Activated CD8-positive, alpha-beta T cell treated with anti-CD3 and anti-CD28 coated beads for 36 hours (primary cell): ENCODE measurements at regions not wholly inside any gene's neighbourhood (a gene's known extent, or its start where the extent isn't known, plus 50 kb on each side); places are given as distances from the start of the nearest gene placed in this dataset.
A peak's percentile ranks its signal among the peaks of the same experiment; 100 is the strongest.

Experiments
- ATAC-seq: fragments of 200-7000 bp; cut with Tn5 transposase; one replicate; pipeline ENCODE4 v1.10.0; 2021; ENCODE audit warnings: mild to moderate bottlenecking, moderate library complexity
- CTCF ChIA-PET: fragments of 350-600 bp; sonication (Branson Sonifier 250); formaldehyde crosslinking; loops from one replicate; lab custom pipeline; 2021; ENCODE audit warnings: antibody characterized with exemption; lab: Charles Lee
- POLR2A ChIA-PET: fragments of 350-600 bp; sonication (Branson Sonifier 250); formaldehyde crosslinking; loops from one replicate; lab custom pipeline; 2021; ENCODE audit warnings: antibody characterized with exemption; lab: Charles Lee
- DNase-seq: peaks from one replicate; pipeline ENCODE4 v3.0.0-alpha.2; 2020
- H3K27ac Mint-ChIP-seq: one replicate; pipeline ENCODE4 v1.8.0; 2021; ENCODE audit warnings: mild to moderate bottlenecking, mixed read lengths
- H3K27me3 Mint-ChIP-seq: one replicate; pipeline ENCODE4 v1.8.0; 2021; ENCODE audit warnings: mixed read lengths
- H3K36me3 Mint-ChIP-seq: one replicate; pipeline ENCODE4 v1.8.0; 2021; ENCODE audit warnings: low read depth, mixed read lengths
- H3K4me1 Mint-ChIP-seq: one replicate; pipeline ENCODE4 v1.8.0; 2021; ENCODE audit warnings: low read depth, mixed read lengths
- H3K4me3 Mint-ChIP-seq: one replicate; pipeline ENCODE4 v1.8.0; 2021; ENCODE audit warnings: mild to moderate bottlenecking, moderate library complexity, mixed read lengths
- H3K9me3 Mint-ChIP-seq: one replicate; pipeline ENCODE4 v1.8.0; 2021; ENCODE audit warnings: mixed read lengths
- CTCF ChIP-seq: fragments of 200-600 bp; IDR thresholded peaks from one replicate; pipeline ENCODE4 v1.8.0; 2022; ENCODE audit warnings: antibody characterized with exemption, mild to moderate bottlenecking
- intact Hi-C: fragments of 100-400 bp; cut with micrococcal nuclease; formaldehyde crosslinking; loops from one replicate; pipeline ENCODE4 v1.10.0; 2022

- ChIA-PET CTCF (interaction anchor here (1.6 kb wide), 1 partner anchor 8 kb away, joined by 3 read pairs; no protein-coding TSS in a partner anchor), POLR2A (interaction anchor here (0.6 to 1.0 kb wide), 4 partner anchors 29 to 330 kb away, joined by 3 read pairs; no protein-coding TSS in a partner anchor)
- Mint-ChIP-seq H3K36me3 (peaks cover 2% of the 10 kb centered on the region), H3K4me3 (peak overlapping the region; percentile 96), H3K9me3 (no peaks in the 10 kb centered on the region), H3K27ac (peak overlapping the region; percentile 93), H3K27me3 (no peaks in the 10 kb centered on the region), H3K4me1 (peaks cover 49% of the 10 kb centered on the region)
- intact Hi-C loops: loop anchor here (5.0 kb wide), 3 partner anchors 57 to 152 kb away; no protein-coding TSS in a partner anchor
- no peak for TF ChIP-seq CTCF
- no peak for ATAC-seq
- no peak for DNase-seq
Observed at GRCh38 chr12:25054076-25054782, 105.3 kb upstream of the BCAT1 start.

- no peak for ATAC-seq
- no peak for DNase-seq
- no peak for TF ChIP-seq CTCF
- H3K4me3 Mint-ChIP-seq: peak overlapping the region; percentile 96
- no peaks in the 10 kb centered on the region for H3K9me3 Mint-ChIP-seq
- H3K36me3 Mint-ChIP-seq: peaks cover 2% of the 10 kb centered on the region
- no peaks in the 10 kb centered on the region for H3K27me3 Mint-ChIP-seq
- peak overlapping the region; percentile 100 for H3K27ac Mint-ChIP-seq
- intact Hi-C loops: loop anchor here (5.0 kb wide), 3 partner anchors 56 to 151 kb away; no protein-coding TSS in a partner anchor
- ChIA-PET CTCF (interaction anchor here (0.8 to 2.9 kb wide), 11 partner anchors 9 to 334 kb away, joined by 3 to 15 read pairs (median 3); no protein-coding TSS in a partner anchor), POLR2A (interaction anchor here (0.6 to 2.4 kb wide), 8 partner anchors 10 to 325 kb away, joined by 3 to 9 read pairs (median 4); no protein-coding TSS in a partner anchor)
- peaks cover 36% of the 10 kb centered on the region for H3K4me1 Mint-ChIP-seq
Observed at GRCh38 chr12:25052914-25053211, 104.0 kb upstream of the BCAT1 start.

- ATAC-seq: peak; percentile 72
- peak; percentile 64 for DNase-seq
- H3K9me3 Mint-ChIP-seq: peaks cover 4% of the 10 kb centered on the region
- H3K36me3 Mint-ChIP-seq: peaks cover 2% of the 10 kb centered on the region
- TF ChIP-seq CTCF: no peak
- H3K4me1 Mint-ChIP-seq: peaks cover 32% of the 10 kb centered on the region
- peak overlapping the region; percentile 96 for H3K4me3 Mint-ChIP-seq
- CTCF ChIA-PET: interaction anchor here (0.8 to 2.9 kb wide), 11 partner anchors 10 to 335 kb away, joined by 3 to 15 read pairs (median 3); no protein-coding TSS in a partner anchor
- POLR2A ChIA-PET: interaction anchor here (0.8 to 2.4 kb wide), 13 partner anchors 8 to 325 kb away, joined by 3 to 9 read pairs (median 4); no protein-coding TSS in a partner anchor
- H3K27ac Mint-ChIP-seq: peak overlapping the region; percentile 100
- no peaks in the 10 kb centered on the region for H3K27me3 Mint-ChIP-seq
- intact Hi-C loops: loop anchor here (5.0 kb wide), 3 partner anchors 55 to 150 kb away; no protein-coding TSS in a partner anchor
Observed at GRCh38 chr12:25052196-25052913, 103.5 kb upstream of the BCAT1 start.

- Mint-ChIP-seq H3K27me3 (no peaks in the 10 kb centered on the region), H3K27ac (peak overlapping the region; percentile 100), H3K4me3 (peak overlapping the region; percentile 96), H3K9me3 (peaks cover 8% of the 10 kb centered on the region), H3K4me1 (peaks cover 28% of the 10 kb centered on the region), H3K36me3 (peaks cover 2% of the 10 kb centered on the region)
- ChIA-PET POLR2A (interaction anchor here (0.8 to 2.4 kb wide), 12 partner anchors 9 to 213 kb away, joined by 3 to 9 read pairs (median 4); no protein-coding TSS in a partner anchor), CTCF (interaction anchor here (0.8 to 2.9 kb wide), 6 partner anchors 27 to 77 kb away, joined by 3 to 15 read pairs (median 3); no protein-coding TSS in a partner anchor)
- no peak for TF ChIP-seq CTCF
- ATAC-seq (peak; percentile 78), DNase-seq (peak; percentile 80)
- intact Hi-C loops: loop anchor here (5.0 kb wide), 3 partner anchors 54 to 149 kb away; no protein-coding TSS in a partner anchor
Observed at GRCh38 chr12:25051656-25052195, 102.8 kb upstream of the BCAT1 start.
